GM12873 (cell line): ENCODE measurements at regions not wholly inside any gene's neighbourhood (a gene's known extent, or its start where the extent isn't known, plus 50 kb on each side); places are given as distances from the start of the nearest gene placed in this dataset.

Source experiments
- CTCF ChIP-seq: IDR thresholded peaks from 2 replicates; pipeline ENCODE4 v1.5.1; 2012; ENCODE audit warnings: low read depth, mild to moderate bottlenecking, moderate library complexity, low read length, control low read depth; ENCODE audit not compliant: insufficient read depth; ENCODE audit errors: missing control alignments

GRCh38 chr11:97754976-97755375, 1265.8 kb upstream of the CNTN5 start:
- no peak for TF ChIP-seq CTCF

GRCh38 chr11:97756571-97757335, 1264.0 kb upstream of the CNTN5 start:
- TF ChIP-seq CTCF: no peak

GRCh38 chr11:97761175-97761574, 1259.6 kb upstream of the CNTN5 start:
- no peak for TF ChIP-seq CTCF

DNA sequence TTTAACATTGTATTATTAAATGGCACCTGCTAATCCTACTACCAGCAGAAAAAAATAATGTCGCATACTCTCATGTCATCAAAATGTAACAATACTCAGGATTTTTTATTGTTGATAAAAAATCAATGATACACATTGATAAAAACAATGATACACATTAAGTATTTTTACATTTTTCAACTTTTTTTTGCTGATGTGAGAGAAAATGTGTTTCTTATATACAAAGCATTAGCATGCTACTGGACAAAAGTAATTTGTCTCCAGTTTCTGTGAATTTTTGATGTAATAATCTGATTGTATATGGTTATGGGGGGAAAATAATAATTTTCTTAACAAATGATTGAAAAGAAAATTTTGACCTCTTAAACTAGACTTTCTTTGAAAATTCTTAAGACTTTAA, 1256.6 kb upstream of the CNTN5 start:
- TF ChIP-seq CTCF: no peak

GRCh38 chr11:97764605-97765004, 1256.1 kb upstream of the CNTN5 start:
- no peak for TF ChIP-seq CTCF

GRCh38 chr11:97770570-97770969, 1250.2 kb upstream of the CNTN5 start:
- no peak for TF ChIP-seq CTCF

- no peak for TF ChIP-seq CTCF
Measured at GRCh38 chr11:97772705-97773104, 1248.0 kb upstream of the CNTN5 start.
